Colonic mucosa (tissue), 4 donors: ENCODE measurements at regions not wholly inside any gene's neighbourhood (a gene's known extent, or its start where the extent isn't known, plus 50 kb on each side); places are given as distances from the start of the nearest gene placed in this dataset.

Source experiments
- DNase-seq: peaks from one replicate; pipeline ENCODE4 v3.0.0-alpha.2; 2020
- H3K27ac ChIP-seq: fragments of 200-600 bp; one replicate; pipeline ENCODE4 v1.8.0; 2021
- H3K27me3 ChIP-seq: fragments of 200-600 bp; one replicate; pipeline ENCODE4 v1.8.0; 2021
- H3K36me3 ChIP-seq: fragments of 200-600 bp; one replicate; pipeline ENCODE4 v1.8.0; 2021
- H3K4me1 ChIP-seq: fragments of 200-600 bp; one replicate; pipeline ENCODE4 v1.8.0; 2021; ENCODE audit warnings: mild to moderate bottlenecking
- H3K4me3 ChIP-seq: fragments of 200-600 bp; one replicate; pipeline ENCODE4 v1.8.0; 2021
- H3K9ac ChIP-seq, 2 donors: one replicate each; pipeline ENCODE4 v1.7.0; 2013; ENCODE audit warnings: control low read depth in 2 of 2, low read depth in 2 of 2, low read length in 2 of 2
- H3K9me3 ChIP-seq: fragments of 200-600 bp; one replicate; pipeline ENCODE4 v1.8.0; 2021
- intact Hi-C: fragments of 100-400 bp; cut with DNase I; formaldehyde crosslinking; loops from one replicate; pipeline ENCODE4 v1.14.1; 2022
- TF ChIP-seq, protein P1 (sequence below): fragments of 200-600 bp; IDR thresholded peaks from one replicate; pipeline ENCODE4 v1.8.0; 2022; ENCODE audit warnings: antibody characterized with exemption, mild to moderate bottlenecking
- donor health status: healthy.
- donor health status: DM: no; HTN: no; CAD: no.
- donor health status: DM: no; HTN: no; CAD: no.

- Histone ChIP-seq H3K27me3 (no peaks in the 10 kb centered on the region), H3K4me1 (no peaks in the 10 kb centered on the region), H3K4me3 (no peak overlapping the region), H3K9me3 (no peaks in the 10 kb centered on the region), H3K27ac (no peak overlapping the region), H3K36me3 (no peaks in the 10 kb centered on the region), H3K9ac (no peak overlapping the region)
- TF ChIP-seq, protein P1, sequence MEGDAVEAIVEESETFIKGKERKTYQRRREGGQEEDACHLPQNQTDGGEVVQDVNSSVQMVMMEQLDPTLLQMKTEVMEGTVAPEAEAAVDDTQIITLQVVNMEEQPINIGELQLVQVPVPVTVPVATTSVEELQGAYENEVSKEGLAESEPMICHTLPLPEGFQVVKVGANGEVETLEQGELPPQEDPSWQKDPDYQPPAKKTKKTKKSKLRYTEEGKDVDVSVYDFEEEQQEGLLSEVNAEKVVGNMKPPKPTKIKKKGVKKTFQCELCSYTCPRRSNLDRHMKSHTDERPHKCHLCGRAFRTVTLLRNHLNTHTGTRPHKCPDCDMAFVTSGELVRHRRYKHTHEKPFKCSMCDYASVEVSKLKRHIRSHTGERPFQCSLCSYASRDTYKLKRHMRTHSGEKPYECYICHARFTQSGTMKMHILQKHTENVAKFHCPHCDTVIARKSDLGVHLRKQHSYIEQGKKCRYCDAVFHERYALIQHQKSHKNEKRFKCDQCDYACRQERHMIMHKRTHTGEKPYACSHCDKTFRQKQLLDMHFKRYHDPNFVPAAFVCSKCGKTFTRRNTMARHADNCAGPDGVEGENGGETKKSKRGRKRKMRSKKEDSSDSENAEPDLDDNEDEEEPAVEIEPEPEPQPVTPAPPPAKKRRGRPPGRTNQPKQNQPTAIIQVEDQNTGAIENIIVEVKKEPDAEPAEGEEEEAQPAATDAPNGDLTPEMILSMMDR, result no peak
- intact Hi-C loops, result no loop called here
- DNase-seq, result no peak
Observed at GRCh38 chr11:81578571-81578970, 1155.1 kb downstream of the FAM181B start.

- Histone ChIP-seq H3K4me1 (no peaks in the 10 kb centered on the region), H3K9me3 (no peaks in the 10 kb centered on the region), H3K27me3 (no peaks in the 10 kb centered on the region), H3K9ac (no peak overlapping the region), H3K27ac (no peak overlapping the region), H3K36me3 (no peaks in the 10 kb centered on the region), H3K4me3 (no peak overlapping the region)
- intact Hi-C loops, result no loop called here
- DNase-seq, result no peak
- TF ChIP-seq, protein P1, result no peak
Observed at GRCh38 chr11:81574301-81574700, 1159.4 kb downstream of the FAM181B start.

GRCh38 chr11:81573367-81573766, 1160.3 kb downstream of the FAM181B start:
- DNase-seq, result no peak
- Histone ChIP-seq H3K36me3 (no peaks in the 10 kb centered on the region), H3K9ac (no peak overlapping the region)

DNA sequence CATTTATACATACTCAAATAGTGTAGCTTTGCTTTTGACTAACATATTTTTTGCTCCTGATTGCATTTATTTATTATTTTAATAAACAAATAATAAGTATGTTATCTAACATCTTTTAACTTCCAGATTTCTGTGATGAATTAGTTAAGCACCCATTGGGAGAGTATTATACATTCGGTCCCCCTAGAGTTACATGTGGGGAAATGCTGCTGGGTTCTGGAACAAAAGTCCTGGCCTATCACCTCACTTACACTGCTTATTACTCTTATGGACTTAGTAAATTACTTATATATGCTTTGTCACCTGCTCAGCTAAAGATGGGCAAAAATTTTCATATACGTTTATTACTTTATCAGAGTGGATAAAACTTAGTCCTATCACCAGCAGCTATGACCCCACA, 1163.0 kb downstream of the FAM181B start:
- intact Hi-C loops, result no loop called here

More at GRCh38 chr11:81573367-81573766, 1160.3 kb downstream of the FAM181B start:
- intact Hi-C loops, result no loop called here
- Histone ChIP-seq H3K9me3 (no peaks in the 10 kb centered on the region), H3K27ac (no peak overlapping the region), H3K4me1 (no peaks in the 10 kb centered on the region), H3K27me3 (no peaks in the 10 kb centered on the region), H3K4me3 (no peak overlapping the region)
- TF ChIP-seq, protein P1, result no peak

GRCh38 chr11:81569999-81570398, 1163.7 kb downstream of the FAM181B start:
- Histone ChIP-seq H3K4me3 (no peak overlapping the region), H3K27me3 (no peaks in the 10 kb centered on the region), H3K4me1 (no peaks in the 10 kb centered on the region), H3K27ac (no peak overlapping the region), H3K9ac (no peak overlapping the region), H3K9me3 (no peaks in the 10 kb centered on the region), H3K36me3 (no peaks in the 10 kb centered on the region)
- TF ChIP-seq, protein P1, result no peak
- DNase-seq, result no peak
- intact Hi-C loops, result no loop called here

More for the DNA sequence above, 1163.0 kb downstream of the FAM181B start:
- Histone ChIP-seq H3K9me3 (no peaks in the 10 kb centered on the region), H3K4me1 (no peaks in the 10 kb centered on the region), H3K36me3 (no peaks in the 10 kb centered on the region), H3K27me3 (no peaks in the 10 kb centered on the region), H3K27ac (no peak overlapping the region), H3K9ac (no peak overlapping the region), H3K4me3 (no peak overlapping the region)
- TF ChIP-seq, protein P1, result no peak
- no peak for DNase-seq

- Histone ChIP-seq H3K27ac (no peak overlapping the region), H3K9ac (no peak overlapping the region), H3K4me3 (no peak overlapping the region), H3K27me3 (no peaks in the 10 kb centered on the region), H3K9me3 (no peaks in the 10 kb centered on the region), H3K4me1 (no peaks in the 10 kb centered on the region), H3K36me3 (no peaks in the 10 kb centered on the region)
- no peak for DNase-seq
- TF ChIP-seq, protein P1, result no peak
- intact Hi-C loops, result no loop called here
Observed at GRCh38 chr11:81568918-81569317, 1164.7 kb downstream of the FAM181B start.
